WTC11 (cell line): ENCODE measurements at regions not wholly inside any gene's neighbourhood (a gene's known extent, or its start where the extent isn't known, plus 50 kb on each side); places are given as distances from the start of the nearest gene placed in this dataset.

Experiments used
- ATAC-seq: fragments of 200-7000 bp; cut with Tn5 transposase; 2 replicates; pipeline ENCODE4 v1.10.0; 2021; ENCODE audit warnings: mild to moderate bottlenecking, moderate library complexity
- CTCF ChIA-PET: fragments of 300-600 bp; sonication (Branson Sonifier 250); formaldehyde crosslinking; loops from one replicate; lab custom pipeline; 2021; ENCODE audit warnings: antibody characterized with exemption; lab: Charles Lee
- POLR2A ChIA-PET: fragments of 350-600 bp; sonication (Branson Sonifier 250); formaldehyde crosslinking; loops from one replicate; lab custom pipeline; 2021; ENCODE audit warnings: antibody characterized with exemption; lab: Charles Lee
- DNase-seq: peaks from one replicate; pipeline ENCODE4 v3.0.0; 2021; ENCODE audit warnings: low spot score
- H3K27ac Mint-ChIP-seq: 2 replicates; pipeline ENCODE4 v1.8.0; 2021; ENCODE audit warnings: mixed read lengths
- H3K27me3 Mint-ChIP-seq: 2 replicates; pipeline ENCODE4 v1.8.0; 2021; ENCODE audit warnings: low read depth, mild to moderate bottlenecking, moderate library complexity, mixed read lengths
- H3K36me3 Mint-ChIP-seq: 2 replicates; pipeline ENCODE4 v1.8.0; 2021; ENCODE audit warnings: mixed read lengths
- H3K4me1 Mint-ChIP-seq: 2 replicates; pipeline ENCODE4 v1.8.0; 2022; ENCODE audit warnings: mixed read lengths
- H3K4me3 Mint-ChIP-seq: 2 replicates; pipeline ENCODE4 v1.8.0; 2021; ENCODE audit warnings: mild to moderate bottlenecking, moderate library complexity, mixed read lengths
- H3K9me3 Mint-ChIP-seq: 2 replicates; pipeline ENCODE4 v1.8.0; 2021; ENCODE audit warnings: mixed read lengths
- ATF1 ChIP-seq: sonication (generic); formaldehyde crosslinking; IDR thresholded peaks from 2 replicates; pipeline ENCODE4 v1.8.1; 2023; ENCODE audit warnings: mild to moderate bottlenecking, moderate library complexity, missing genetic modification reagents
- CBFB ChIP-seq: sonication (generic); formaldehyde crosslinking; IDR thresholded peaks from 2 replicates; pipeline ENCODE4 v1.8.1; 2022; ENCODE audit warnings: mild to moderate bottlenecking, low read depth, missing genetic modification reagents
- CREM ChIP-seq: sonication (generic); formaldehyde crosslinking; IDR thresholded peaks from 2 replicates; pipeline ENCODE4 v1.8.1; 2022; ENCODE audit warnings: mild to moderate bottlenecking, missing genetic modification reagents, moderate library complexity
- ELF4 ChIP-seq: sonication (generic); formaldehyde crosslinking; IDR thresholded peaks from 2 replicates; pipeline ENCODE4 v1.8.1; 2022; ENCODE audit warnings: low read depth, mild to moderate bottlenecking, moderate library complexity, missing genetic modification reagents
- HMGA2 ChIP-seq: fragments of 250-450 bp; sonication (Bioruptor Pico); IDR thresholded peaks from 2 replicates; pipeline ENCODE4 v1.4.0; 2021; ENCODE audit warnings: mild to moderate bottlenecking, moderate library complexity
- JUN ChIP-seq: sonication (generic); formaldehyde crosslinking; IDR thresholded peaks from 2 replicates; pipeline ENCODE4 v1.8.0; 2023; ENCODE audit warnings: mild to moderate bottlenecking, missing genetic modification reagents
- NR2C2 ChIP-seq: sonication (generic); formaldehyde crosslinking; IDR thresholded peaks from 2 replicates; pipeline ENCODE4 v1.8.0; 2022; ENCODE audit warnings: mild to moderate bottlenecking, missing genetic modification reagents
- ZNF396 ChIP-seq: fragments of 250-450 bp; sonication (Bioruptor Pico); IDR thresholded peaks from 2 replicates; pipeline ENCODE4 v1.8.0; 2021; ENCODE audit warnings: mild to moderate bottlenecking, moderate library complexity, borderline replicate concordance
- TF ChIP-seq, protein P1 (sequence below): sonication (generic); formaldehyde crosslinking; IDR thresholded peaks from 2 replicates; pipeline ENCODE4 v1.8.0; 2023; ENCODE audit warnings: missing genetic modification reagents, mild to moderate bottlenecking, borderline replicate concordance
- TF ChIP-seq, protein P2 (sequence below): fragments of 250-450 bp; sonication (Bioruptor Pico); IDR thresholded peaks from 2 replicates; pipeline ENCODE4 v1.8.0; 2021; ENCODE audit warnings: mild to moderate bottlenecking
- TF ChIP-seq, protein P3 (sequence below): sonication (generic); formaldehyde crosslinking; IDR thresholded peaks from 2 replicates; pipeline ENCODE4 v1.8.1; 2023; ENCODE audit warnings: mild to moderate bottlenecking, missing genetic modification reagents, moderate library complexity
- TF ChIP-seq, protein P4 (sequence below): sonication (generic); formaldehyde crosslinking; IDR thresholded peaks from 2 replicates; pipeline ENCODE4 v1.8.0; 2022; ENCODE audit warnings: missing genetic modification reagents
- TF ChIP-seq, protein P5 (sequence below): sonication (generic); formaldehyde crosslinking; IDR thresholded peaks from 2 replicates; pipeline ENCODE4 v1.8.1; 2022; ENCODE audit warnings: low read depth, mild to moderate bottlenecking, moderate library complexity, missing genetic modification reagents, borderline replicate concordance
- TF ChIP-seq, protein P6 (sequence below): fragments of 200-600 bp; IDR thresholded peaks from 2 replicates; pipeline ENCODE4 v1.8.0; 2022; ENCODE audit warnings: antibody characterized with exemption
- TF ChIP-seq, protein P7 (sequence below): sonication (generic); formaldehyde crosslinking; IDR thresholded peaks from 2 replicates; pipeline ENCODE4 v1.8.1; 2022; ENCODE audit warnings: low read depth, missing genetic modification reagents, borderline replicate concordance
- TF ChIP-seq, protein P8 (sequence below): sonication (generic); formaldehyde crosslinking; conservative IDR thresholded peaks from 2 replicates; pipeline ENCODE4 v1.8.1; 2023; ENCODE audit warnings: mild to moderate bottlenecking, low read depth, missing genetic modification reagents, moderate library complexity

DNA sequence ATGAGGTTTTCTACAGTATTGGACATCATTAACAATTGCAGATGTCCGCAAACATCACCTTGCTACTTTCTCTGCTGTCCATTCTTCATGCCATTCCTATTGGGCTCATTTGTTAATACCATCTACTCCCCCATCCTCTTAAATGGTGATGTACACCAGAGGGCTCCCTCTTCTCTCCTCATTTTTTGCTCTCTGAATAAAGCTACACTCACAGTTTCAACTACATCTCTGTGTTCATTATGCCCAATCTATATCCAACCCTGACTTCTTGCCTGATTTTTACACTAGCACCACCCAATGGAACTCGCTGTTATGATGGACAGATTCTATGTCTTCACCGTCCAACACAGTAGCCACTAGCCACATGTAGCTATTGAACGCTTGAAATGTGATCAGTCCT is 288.1 kb upstream of the ID4 start (continued):
- TF ChIP-seq, protein P1, sequence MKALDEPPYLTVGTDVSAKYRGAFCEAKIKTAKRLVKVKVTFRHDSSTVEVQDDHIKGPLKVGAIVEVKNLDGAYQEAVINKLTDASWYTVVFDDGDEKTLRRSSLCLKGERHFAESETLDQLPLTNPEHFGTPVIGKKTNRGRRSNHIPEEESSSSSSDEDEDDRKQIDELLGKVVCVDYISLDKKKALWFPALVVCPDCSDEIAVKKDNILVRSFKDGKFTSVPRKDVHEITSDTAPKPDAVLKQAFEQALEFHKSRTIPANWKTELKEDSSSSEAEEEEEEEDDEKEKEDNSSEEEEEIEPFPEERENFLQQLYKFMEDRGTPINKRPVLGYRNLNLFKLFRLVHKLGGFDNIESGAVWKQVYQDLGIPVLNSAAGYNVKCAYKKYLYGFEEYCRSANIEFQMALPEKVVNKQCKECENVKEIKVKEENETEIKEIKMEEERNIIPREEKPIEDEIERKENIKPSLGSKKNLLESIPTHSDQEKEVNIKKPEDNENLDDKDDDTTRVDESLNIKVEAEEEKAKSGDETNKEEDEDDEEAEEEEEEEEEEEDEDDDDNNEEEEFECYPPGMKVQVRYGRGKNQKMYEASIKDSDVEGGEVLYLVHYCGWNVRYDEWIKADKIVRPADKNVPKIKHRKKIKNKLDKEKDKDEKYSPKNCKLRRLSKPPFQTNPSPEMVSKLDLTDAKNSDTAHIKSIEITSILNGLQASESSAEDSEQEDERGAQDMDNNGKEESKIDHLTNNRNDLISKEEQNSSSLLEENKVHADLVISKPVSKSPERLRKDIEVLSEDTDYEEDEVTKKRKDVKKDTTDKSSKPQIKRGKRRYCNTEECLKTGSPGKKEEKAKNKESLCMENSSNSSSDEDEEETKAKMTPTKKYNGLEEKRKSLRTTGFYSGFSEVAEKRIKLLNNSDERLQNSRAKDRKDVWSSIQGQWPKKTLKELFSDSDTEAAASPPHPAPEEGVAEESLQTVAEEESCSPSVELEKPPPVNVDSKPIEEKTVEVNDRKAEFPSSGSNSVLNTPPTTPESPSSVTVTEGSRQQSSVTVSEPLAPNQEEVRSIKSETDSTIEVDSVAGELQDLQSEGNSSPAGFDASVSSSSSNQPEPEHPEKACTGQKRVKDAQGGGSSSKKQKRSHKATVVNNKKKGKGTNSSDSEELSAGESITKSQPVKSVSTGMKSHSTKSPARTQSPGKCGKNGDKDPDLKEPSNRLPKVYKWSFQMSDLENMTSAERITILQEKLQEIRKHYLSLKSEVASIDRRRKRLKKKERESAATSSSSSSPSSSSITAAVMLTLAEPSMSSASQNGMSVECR (CRISPR knock-in tag): no peak
- no peak for TF ChIP-seq ELF4 (CRISPR knock-in tag)
- TF ChIP-seq ZNF396: no peak
- no peak for TF ChIP-seq HMGA2
- TF ChIP-seq, all 79 proteins: peak for 0

DNA sequence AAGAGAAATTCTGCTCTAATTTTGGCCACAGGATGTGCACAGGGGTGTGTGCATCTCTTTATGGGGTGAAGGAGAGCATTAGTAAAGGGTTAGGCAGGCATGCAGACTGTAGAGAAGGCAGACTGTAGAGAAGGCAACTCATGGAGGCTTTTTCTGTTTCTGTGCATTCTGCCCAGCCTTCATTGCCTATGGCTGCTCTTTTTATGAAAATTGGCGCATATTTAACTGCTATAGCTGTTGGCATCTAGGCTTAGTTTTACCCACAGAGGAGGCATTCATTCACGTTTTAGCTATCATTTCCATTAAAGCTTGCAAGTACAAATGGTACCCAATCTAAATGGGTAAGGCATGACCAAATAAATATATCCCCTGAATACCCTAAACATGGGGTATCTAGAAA is 286.8 kb upstream of the ID4 start:
- peaks cover 8% of the 10 kb centered on the region for H3K9me3 Mint-ChIP-seq
- TF ChIP-seq, protein P2, sequence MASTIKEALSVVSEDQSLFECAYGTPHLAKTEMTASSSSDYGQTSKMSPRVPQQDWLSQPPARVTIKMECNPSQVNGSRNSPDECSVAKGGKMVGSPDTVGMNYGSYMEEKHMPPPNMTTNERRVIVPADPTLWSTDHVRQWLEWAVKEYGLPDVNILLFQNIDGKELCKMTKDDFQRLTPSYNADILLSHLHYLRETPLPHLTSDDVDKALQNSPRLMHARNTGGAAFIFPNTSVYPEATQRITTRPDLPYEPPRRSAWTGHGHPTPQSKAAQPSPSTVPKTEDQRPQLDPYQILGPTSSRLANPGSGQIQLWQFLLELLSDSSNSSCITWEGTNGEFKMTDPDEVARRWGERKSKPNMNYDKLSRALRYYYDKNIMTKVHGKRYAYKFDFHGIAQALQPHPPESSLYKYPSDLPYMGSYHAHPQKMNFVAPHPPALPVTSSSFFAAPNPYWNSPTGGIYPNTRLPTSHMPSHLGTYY (CRISPR knock-in tag): no peak
- TF ChIP-seq CREM (CRISPR knock-in tag) (no peak), CBFB (no peak)
- H3K36me3 Mint-ChIP-seq: no peaks in the 10 kb centered on the region
- no peak overlapping the region for H3K4me3 Mint-ChIP-seq
- ATAC-seq (no peak), DNase-seq (no peak)
- no peaks in the 10 kb centered on the region for H3K27me3 Mint-ChIP-seq
- ChIA-PET CTCF (no interaction called here), POLR2A (no interaction called here)
- H3K27ac Mint-ChIP-seq: no peak overlapping the region
- no peaks in the 10 kb centered on the region for H3K4me1 Mint-ChIP-seq

DNA sequence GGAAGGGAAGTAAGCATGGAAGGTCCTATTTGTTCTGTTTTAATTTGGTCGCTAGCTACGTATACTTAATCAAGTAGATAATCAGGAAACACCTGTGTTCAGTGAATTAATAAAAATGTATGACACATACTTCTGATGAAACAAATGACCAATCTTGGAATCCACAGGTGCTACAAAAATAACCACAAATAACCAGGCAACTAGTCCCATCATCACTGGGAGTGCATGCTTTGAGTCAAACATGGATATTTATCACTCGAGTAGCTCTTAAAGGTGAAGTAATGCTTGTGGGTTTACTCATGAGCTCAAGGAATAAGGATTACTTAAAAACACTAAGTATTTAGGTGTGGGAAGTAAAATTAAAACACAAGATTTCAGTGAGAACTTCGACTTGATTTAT is 285.6 kb upstream of the ID4 start:
- Mint-ChIP-seq H3K27me3 (no peaks in the 10 kb centered on the region), H3K36me3 (no peaks in the 10 kb centered on the region), H3K4me3 (no peak overlapping the region), H3K27ac (no peak overlapping the region), H3K9me3 (peaks cover 8% of the 10 kb centered on the region), H3K4me1 (no peaks in the 10 kb centered on the region)
- ChIA-PET CTCF (interaction anchor here (0.8 kb wide), 1 partner anchor 140 kb away, joined by 3 read pairs; no protein-coding TSS in a partner anchor), POLR2A (no interaction called here)
- ATAC-seq: no peak
- no peak for DNase-seq
- TF ChIP-seq, protein P3, sequence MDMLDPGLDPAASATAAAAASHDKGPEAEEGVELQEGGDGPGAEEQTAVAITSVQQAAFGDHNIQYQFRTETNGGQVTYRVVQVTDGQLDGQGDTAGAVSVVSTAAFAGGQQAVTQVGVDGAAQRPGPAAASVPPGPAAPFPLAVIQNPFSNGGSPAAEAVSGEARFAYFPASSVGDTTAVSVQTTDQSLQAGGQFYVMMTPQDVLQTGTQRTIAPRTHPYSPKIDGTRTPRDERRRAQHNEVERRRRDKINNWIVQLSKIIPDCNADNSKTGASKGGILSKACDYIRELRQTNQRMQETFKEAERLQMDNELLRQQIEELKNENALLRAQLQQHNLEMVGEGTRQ (CRISPR knock-in tag): no peak
- TF ChIP-seq, protein P4, sequence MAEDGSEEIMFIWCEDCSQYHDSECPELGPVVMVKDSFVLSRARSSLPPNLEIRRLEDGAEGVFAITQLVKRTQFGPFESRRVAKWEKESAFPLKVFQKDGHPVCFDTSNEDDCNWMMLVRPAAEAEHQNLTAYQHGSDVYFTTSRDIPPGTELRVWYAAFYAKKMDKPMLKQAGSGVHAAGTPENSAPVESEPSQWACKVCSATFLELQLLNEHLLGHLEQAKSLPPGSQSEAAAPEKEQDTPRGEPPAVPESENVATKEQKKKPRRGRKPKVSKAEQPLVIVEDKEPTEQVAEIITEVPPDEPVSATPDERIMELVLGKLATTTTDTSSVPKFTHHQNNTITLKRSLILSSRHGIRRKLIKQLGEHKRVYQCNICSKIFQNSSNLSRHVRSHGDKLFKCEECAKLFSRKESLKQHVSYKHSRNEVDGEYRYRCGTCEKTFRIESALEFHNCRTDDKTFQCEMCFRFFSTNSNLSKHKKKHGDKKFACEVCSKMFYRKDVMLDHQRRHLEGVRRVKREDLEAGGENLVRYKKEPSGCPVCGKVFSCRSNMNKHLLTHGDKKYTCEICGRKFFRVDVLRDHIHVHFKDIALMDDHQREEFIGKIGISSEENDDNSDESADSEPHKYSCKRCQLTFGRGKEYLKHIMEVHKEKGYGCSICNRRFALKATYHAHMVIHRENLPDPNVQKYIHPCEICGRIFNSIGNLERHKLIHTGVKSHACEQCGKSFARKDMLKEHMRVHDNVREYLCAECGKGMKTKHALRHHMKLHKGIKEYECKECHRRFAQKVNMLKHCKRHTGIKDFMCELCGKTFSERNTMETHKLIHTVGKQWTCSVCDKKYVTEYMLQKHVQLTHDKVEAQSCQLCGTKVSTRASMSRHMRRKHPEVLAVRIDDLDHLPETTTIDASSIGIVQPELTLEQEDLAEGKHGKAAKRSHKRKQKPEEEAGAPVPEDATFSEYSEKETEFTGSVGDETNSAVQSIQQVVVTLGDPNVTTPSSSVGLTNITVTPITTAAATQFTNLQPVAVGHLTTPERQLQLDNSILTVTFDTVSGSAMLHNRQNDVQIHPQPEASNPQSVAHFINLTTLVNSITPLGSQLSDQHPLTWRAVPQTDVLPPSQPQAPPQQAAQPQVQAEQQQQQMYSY (CRISPR knock-in tag): no peak
- TF ChIP-seq ATF1 (CRISPR knock-in tag): no peak
- TF ChIP-seq NR2C2 (CRISPR knock-in tag): no peak
- TF ChIP-seq, protein P5, sequence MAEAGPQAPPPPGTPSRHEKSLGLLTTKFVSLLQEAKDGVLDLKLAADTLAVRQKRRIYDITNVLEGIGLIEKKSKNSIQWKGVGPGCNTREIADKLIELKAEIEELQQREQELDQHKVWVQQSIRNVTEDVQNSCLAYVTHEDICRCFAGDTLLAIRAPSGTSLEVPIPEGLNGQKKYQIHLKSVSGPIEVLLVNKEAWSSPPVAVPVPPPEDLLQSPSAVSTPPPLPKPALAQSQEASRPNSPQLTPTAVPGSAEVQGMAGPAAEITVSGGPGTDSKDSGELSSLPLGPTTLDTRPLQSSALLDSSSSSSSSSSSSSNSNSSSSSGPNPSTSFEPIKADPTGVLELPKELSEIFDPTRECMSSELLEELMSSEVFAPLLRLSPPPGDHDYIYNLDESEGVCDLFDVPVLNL (CRISPR knock-in tag): no peak
- TF ChIP-seq, protein P6, sequence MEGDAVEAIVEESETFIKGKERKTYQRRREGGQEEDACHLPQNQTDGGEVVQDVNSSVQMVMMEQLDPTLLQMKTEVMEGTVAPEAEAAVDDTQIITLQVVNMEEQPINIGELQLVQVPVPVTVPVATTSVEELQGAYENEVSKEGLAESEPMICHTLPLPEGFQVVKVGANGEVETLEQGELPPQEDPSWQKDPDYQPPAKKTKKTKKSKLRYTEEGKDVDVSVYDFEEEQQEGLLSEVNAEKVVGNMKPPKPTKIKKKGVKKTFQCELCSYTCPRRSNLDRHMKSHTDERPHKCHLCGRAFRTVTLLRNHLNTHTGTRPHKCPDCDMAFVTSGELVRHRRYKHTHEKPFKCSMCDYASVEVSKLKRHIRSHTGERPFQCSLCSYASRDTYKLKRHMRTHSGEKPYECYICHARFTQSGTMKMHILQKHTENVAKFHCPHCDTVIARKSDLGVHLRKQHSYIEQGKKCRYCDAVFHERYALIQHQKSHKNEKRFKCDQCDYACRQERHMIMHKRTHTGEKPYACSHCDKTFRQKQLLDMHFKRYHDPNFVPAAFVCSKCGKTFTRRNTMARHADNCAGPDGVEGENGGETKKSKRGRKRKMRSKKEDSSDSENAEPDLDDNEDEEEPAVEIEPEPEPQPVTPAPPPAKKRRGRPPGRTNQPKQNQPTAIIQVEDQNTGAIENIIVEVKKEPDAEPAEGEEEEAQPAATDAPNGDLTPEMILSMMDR: no peak
- TF ChIP-seq, protein P7, sequence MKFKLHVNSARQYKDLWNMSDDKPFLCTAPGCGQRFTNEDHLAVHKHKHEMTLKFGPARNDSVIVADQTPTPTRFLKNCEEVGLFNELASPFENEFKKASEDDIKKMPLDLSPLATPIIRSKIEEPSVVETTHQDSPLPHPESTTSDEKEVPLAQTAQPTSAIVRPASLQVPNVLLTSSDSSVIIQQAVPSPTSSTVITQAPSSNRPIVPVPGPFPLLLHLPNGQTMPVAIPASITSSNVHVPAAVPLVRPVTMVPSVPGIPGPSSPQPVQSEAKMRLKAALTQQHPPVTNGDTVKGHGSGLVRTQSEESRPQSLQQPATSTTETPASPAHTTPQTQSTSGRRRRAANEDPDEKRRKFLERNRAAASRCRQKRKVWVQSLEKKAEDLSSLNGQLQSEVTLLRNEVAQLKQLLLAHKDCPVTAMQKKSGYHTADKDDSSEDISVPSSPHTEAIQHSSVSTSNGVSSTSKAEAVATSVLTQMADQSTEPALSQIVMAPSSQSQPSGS (CRISPR knock-in tag): no peak
- TF ChIP-seq, protein P8, sequence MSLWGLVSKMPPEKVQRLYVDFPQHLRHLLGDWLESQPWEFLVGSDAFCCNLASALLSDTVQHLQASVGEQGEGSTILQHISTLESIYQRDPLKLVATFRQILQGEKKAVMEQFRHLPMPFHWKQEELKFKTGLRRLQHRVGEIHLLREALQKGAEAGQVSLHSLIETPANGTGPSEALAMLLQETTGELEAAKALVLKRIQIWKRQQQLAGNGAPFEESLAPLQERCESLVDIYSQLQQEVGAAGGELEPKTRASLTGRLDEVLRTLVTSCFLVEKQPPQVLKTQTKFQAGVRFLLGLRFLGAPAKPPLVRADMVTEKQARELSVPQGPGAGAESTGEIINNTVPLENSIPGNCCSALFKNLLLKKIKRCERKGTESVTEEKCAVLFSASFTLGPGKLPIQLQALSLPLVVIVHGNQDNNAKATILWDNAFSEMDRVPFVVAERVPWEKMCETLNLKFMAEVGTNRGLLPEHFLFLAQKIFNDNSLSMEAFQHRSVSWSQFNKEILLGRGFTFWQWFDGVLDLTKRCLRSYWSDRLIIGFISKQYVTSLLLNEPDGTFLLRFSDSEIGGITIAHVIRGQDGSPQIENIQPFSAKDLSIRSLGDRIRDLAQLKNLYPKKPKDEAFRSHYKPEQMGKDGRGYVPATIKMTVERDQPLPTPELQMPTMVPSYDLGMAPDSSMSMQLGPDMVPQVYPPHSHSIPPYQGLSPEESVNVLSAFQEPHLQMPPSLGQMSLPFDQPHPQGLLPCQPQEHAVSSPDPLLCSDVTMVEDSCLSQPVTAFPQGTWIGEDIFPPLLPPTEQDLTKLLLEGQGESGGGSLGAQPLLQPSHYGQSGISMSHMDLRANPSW (CRISPR knock-in tag): no peak
- no peak for TF ChIP-seq JUN (CRISPR knock-in tag)
